LNCaP clone FGC (cell line): ENCODE measurements at regions not wholly inside any gene's neighbourhood (a gene's known extent, or its start where the extent isn't known, plus 50 kb on each side); places are given as distances from the start of the nearest gene placed in this dataset.
A peak's percentile ranks its signal among the peaks of the same experiment; 100 is the strongest.

Source experiments
- DNase-seq: peaks from one replicate; pipeline ENCODE4 v3.0.0-alpha.2; 2011; ENCODE audit warnings: low read depth
- H3K4me3 ChIP-seq: 2 replicates; pipeline ENCODE4 v1.5.1; 2011; ENCODE audit warnings: mild to moderate bottlenecking, low read depth, low read length, control low read depth
- TF ChIP-seq, protein P1 (sequence below): IDR thresholded peaks from 2 replicates; pipeline ENCODE4 v1.5.1; 2012; ENCODE audit warnings: mild to moderate bottlenecking; ENCODE audit not compliant: control insufficient read depth, insufficient read depth; ENCODE audit errors: extremely low read depth

DNA sequence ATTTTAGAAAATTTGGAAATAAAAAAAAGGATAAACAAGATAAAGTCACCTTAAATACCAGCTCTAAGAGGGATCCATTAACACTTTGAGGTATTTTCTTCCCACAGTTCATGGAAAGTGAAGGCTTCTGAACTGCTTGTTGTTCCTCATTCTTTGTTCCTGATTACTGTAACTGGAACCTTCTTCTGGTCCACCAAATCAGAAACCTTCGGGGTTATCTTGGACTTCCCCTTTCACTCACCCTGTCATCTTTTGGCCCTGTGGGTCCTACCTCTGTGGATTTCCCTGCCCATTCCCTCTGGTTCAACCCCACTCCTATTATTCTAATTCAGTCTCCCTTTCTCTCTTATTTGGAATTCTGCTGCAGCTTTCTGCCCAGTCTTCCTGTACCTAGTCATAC lies 116.5 kb upstream of the PRPS1L1 start:
- no peak overlapping the region for H3K4me3 ChIP-seq
- no peak for DNase-seq

DNA sequence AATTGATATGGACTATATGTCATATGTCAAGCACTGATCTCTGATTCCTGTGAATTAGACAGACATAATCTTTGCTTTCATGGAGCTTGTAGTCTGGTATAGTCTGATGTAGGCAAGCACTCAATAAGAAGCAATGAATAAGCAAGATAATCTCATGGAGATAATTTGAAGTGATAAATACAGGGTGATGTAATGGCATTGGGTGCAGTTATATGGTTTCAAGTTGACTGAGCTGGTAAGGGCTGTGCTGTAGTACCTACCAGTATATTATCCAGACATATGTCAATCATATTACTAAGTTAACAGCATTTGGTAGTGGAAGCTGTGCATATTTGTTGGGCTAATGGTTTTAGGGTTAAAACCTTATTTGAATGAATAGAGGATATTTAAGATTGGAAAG lies 117.5 kb upstream of the PRPS1L1 start:
- DNase-seq = no peak
- H3K4me3 ChIP-seq = no peak overlapping the region
- TF ChIP-seq, protein P1, sequence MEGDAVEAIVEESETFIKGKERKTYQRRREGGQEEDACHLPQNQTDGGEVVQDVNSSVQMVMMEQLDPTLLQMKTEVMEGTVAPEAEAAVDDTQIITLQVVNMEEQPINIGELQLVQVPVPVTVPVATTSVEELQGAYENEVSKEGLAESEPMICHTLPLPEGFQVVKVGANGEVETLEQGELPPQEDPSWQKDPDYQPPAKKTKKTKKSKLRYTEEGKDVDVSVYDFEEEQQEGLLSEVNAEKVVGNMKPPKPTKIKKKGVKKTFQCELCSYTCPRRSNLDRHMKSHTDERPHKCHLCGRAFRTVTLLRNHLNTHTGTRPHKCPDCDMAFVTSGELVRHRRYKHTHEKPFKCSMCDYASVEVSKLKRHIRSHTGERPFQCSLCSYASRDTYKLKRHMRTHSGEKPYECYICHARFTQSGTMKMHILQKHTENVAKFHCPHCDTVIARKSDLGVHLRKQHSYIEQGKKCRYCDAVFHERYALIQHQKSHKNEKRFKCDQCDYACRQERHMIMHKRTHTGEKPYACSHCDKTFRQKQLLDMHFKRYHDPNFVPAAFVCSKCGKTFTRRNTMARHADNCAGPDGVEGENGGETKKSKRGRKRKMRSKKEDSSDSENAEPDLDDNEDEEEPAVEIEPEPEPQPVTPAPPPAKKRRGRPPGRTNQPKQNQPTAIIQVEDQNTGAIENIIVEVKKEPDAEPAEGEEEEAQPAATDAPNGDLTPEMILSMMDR = no peak

More for the DNA sequence above, 116.5 kb upstream of the PRPS1L1 start:
- TF ChIP-seq, protein P1 = no peak

DNA sequence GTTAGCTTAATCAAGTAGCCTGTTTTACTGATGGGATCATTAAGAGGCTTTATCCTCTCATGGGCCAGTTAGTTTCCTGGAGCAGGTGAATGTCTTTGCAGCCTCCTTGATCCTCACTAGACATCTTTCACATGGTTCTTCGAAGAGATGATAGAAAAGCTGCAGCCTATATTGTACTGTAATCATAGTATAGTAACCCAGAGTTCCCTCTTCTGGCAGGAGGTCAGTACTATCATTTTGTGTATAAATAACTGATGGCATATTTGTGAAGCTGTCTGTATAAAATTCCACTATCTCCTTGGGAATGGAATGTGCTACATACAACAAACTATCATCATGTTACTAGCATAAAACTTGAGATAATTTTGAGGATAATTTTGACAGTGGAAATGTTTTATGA lies 123.8 kb upstream of the PRPS1L1 start:
- TF ChIP-seq, protein P1 = 0 out of 2 replicates have a peak, but pooled peaks have one; percentile 9
- DNase-seq = no peak
- no peak overlapping the region for H3K4me3 ChIP-seq

DNA sequence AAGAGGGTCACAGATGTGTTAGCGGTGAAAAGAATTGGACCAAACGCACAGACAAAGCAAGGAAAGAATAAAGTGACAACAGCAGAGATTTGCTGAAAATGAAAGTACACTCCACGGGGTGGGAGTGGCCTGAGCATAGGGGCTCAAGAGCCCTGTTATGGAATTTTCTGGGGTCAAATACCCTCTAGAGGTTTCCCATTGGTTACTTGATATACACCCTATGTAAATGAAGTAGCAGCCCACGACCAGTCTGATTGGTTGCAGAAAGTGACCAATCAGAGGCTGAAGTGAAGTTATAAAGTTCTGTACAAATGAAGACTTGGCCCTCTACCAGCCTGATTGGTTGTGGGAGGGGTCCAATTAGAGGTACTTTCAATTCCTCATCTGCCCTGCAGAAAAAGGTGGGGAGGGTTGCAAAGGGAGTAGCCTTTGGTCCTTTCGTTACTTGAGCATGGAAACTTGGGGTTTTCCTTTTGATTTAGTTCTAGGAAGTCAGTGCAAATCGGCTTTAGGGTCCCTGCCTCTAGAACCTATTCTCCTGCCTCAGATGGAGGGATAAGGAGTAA lies 125.6 kb upstream of the PRPS1L1 start:
- TF ChIP-seq, protein P1 = no peak
- no peak for DNase-seq
- no peak overlapping the region for H3K4me3 ChIP-seq

DNA sequence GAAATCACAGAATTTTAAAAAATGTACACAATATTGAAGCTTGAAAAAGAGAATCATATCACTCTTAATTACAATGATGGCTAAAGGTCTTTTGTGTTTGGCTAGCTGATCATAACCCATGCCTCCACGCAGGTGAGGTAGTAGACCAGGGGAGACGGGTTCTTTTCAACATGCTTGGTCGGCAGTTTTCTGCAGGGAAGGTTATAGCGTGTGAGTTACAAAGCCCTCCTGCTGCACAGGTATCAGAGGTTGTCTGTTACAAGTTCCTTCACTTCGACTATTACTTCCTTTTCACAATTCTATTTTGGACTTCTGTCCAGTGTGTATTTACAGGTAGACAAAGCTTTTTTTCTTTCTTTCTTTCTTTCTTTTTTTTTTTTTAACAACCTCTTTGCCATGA lies 127.1 kb upstream of the PRPS1L1 start:
- H3K4me3 ChIP-seq = no peak overlapping the region
- TF ChIP-seq, protein P1 = no peak
- DNase-seq = no peak

DNA sequence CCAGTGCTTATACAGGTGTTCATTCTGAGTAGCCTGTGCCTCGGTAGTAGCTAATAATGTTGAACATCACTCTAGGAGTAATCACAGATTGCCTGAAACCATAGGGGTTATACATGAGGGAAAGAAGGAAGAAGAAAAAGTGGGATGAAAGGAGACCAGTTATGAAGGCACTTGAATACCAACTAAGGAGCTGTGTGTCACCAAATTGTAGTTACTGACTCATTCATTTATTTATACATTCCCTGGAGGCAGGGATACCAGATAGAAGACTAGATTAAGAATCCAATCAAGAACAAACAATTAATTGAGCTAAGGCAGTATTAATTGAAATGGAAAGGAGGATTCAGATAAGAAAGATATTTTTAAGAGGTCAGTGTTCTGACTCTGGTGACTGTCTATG lies 129.6 kb upstream of the PRPS1L1 start:
- TF ChIP-seq, protein P1 = no peak
- DNase-seq = no peak
- no peak overlapping the region for H3K4me3 ChIP-seq

DNA sequence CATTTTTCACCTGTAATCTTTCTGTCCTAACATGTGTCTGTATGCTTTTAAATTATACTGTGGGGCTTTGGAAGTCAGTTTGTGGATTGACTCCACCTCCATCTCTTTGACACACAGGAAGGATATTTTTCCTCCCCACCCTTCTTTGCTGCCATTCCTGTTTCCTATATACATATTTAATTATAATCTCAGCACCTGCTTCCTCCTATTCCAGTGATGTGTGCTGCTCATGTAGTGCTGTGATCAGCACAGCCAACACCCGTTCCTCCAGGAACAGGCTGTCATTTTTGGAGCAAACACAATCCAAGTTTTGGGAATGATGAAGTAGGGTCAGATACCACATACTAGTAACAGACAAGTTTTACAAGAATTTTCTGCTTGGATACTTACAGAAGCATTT lies 135.0 kb upstream of the PRPS1L1 start:
- TF ChIP-seq, protein P1 = no peak
- no peak for DNase-seq
- no peak overlapping the region for H3K4me3 ChIP-seq
